GM21717 (cell line): ENCODE measurements at regions not wholly inside any gene's neighbourhood (a gene's known extent, or its start where the extent isn't known, plus 50 kb on each side); places are given as distances from the start of the nearest gene placed in this dataset.
A peak's percentile ranks its signal among the peaks of the same experiment; 100 is the strongest.

Experiments used
- ATAC-seq: cut with Tn5 transposase; IDR thresholded peaks from one replicate; pipeline ENCODE4 v1.9.1; 2021; ENCODE audit warnings: mild to moderate bottlenecking, moderate library complexity; ENCODE audit not compliant: unreplicated experiment

DNA sequence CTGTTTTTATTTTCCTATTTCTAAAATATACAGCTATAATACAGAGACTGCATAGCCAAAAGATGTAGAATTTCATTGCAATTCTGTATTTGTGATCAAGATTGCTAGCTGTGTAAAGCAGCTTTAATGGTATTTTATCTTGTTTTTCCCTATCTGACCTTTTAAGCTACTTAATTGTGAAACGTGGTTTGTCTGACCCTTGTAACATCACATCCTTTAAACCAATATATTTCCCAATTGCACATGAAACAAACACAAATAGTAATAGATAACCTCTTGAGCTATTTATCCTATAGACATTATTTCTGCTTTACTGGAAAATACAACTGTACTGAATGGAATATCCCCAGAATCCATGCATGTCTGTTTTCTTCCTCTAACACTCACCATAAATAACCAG is 112.2 kb upstream of the PLPPR4 start:
- ATAC-seq, result no peak

DNA sequence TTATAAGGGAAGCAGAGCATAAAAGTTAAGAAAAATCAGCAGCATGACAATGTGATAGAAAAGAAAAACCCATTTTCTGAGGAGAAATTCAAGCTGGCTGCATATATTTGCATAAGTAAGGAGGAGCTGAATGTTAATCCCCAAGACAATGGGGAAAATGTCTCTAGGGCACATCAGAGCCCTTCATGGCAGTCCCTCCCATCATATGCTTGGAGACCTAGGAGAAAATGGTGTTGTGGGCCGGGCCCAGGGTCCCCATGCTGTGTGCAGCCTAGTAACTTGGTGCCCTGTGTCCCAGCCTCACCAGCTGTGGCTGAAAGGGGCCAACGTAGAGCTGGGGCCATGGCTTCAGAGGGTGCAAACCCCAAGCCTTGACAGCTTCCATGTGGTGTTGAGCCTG is 100.6 kb upstream of the PLPPR4 start:
- no peak for ATAC-seq

DNA sequence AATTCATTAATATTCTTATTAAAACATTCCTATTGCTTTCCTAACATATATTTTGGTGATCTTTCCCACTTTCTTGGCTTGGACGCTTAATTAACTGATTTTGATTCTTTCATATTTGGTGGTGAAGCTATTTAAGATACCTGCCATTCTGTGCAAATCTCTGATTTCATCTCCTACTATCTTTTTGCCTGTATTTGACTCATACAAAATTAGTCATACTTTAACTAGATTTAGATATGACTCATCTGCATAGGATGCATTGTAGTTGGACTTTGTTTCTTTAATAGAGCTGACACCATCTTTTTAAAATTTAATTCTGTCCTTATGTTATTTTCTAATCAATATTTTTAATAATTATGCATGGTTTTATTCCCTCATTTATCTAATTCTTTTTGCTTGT is 93.8 kb upstream of the PLPPR4 start:
- no peak for ATAC-seq

DNA sequence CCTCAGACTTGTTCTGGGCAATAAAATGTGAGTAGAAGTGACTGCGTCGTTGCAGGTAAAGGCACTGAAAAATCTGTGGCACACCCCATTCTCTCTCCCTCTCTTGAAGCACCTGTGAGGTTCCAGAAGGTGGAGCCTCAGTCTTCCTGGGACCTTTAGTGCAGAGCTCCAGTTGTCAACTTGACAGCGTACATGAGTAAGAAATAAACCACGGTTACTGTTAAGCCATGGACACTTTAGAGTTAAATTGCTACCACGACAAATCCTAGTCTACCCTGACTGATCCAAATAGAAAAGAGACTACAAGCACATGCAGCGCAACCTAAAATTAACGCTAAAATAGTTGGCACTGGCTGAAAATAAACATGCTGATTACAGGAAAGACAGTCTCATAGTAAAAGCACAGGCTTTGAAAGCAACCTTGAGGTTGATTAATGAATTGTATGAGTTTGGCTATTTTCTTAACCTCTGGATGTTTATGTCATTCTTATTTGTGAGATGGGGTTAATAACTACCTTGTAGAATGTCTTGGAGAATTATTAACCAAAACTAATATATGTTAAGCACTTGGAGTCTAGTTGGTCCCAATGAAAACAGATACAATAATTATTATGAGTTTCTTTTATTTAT is 93.0 kb upstream of the PLPPR4 start:
- no peak for ATAC-seq

- ATAC-seq, result no peak
Observed at GRCh38 chr1:99173282-99173681, 91.0 kb upstream of the PLPPR4 start.

- no peak for ATAC-seq
Observed at GRCh38 chr1:99173900-99174299, 90.4 kb upstream of the PLPPR4 start.

DNA sequence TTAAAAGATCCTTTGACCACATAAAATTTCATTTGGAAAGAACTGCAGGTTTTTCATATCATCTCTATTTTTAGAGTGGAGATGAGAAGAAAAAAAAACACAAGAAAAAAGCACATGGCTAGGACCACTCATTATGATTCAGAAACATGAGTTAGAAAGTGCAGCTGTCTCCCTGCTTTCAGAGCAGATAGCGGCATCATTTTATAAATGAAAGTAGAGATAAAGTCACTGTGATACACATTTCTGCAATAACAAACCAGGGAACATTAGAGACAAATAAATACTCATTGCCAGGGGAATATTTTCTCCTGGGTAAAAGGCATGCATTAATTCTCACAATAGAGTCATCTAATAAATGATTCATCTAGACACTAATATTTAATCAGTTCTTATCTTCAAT is 87.5 kb upstream of the PLPPR4 start:
- ATAC-seq, result no peak

- no peak for ATAC-seq
Observed at GRCh38 chr1:99177465-99177864, 86.8 kb upstream of the PLPPR4 start.

GRCh38 chr1:99180343-99180808 is 83.9 kb upstream of the PLPPR4 start:
- peak; percentile 97 for ATAC-seq

- ATAC-seq, result no peak
Observed at GRCh38 chr1:99180915-99181314, 83.4 kb upstream of the PLPPR4 start.

DNA sequence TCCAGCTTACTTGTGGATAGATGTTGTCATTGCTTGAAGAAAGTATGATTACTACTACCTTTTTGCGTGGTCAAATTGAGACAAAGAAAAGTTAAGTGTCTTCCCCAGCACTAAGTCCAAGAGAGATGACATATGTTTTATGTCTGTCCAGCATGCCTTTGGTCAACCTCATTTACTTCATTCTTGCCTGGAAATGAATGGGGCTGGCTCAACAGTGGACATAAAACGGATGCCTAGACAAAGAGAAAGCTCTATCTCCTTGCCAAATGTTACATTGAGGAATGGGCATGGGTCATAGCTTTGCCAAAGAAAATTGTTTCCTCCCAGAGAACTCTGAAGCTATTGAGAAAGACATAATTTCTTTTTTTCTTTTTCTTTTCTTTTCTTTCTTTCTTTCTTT is 82.4 kb upstream of the PLPPR4 start:
- no peak for ATAC-seq

DNA sequence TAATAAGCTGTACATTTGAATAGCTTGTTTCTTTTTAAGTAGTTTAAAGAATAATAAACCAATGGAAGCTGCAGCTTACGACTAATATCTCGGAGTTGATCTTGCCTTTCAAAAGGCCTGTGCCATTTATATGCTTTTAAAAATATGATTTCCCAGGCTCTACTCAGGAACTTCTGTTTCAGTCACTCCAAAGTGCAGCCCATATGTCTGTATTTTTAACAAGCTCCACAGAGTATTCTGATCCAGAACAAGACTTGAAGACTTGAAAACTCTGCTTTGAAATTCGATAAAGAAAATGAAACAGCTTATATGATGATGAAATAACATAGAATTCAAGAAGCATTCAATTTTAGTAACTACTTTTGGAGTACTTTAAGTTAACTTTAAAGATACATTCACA is 79.1 kb upstream of the PLPPR4 start:
- ATAC-seq, result no peak

DNA sequence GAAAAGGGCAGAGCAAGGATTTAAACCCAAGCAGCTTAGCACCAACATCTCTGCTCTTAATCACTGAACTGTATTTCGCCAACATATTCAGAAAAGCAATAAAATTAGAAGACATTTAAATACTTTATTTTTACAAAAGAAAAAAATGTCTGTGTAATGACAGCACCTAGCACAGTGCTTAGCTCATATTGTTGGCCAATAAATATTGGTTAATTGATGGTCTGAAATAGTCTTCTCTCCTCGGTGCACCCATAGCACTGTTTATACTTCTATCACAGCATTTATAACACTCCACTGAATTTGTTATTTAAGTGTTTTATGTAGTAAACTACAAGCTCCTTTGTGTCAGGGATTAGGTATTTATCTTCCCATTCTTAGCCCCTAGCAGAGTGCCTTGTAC is 70.9 kb upstream of the PLPPR4 start:
- ATAC-seq, result no peak

GRCh38 chr1:99198393-99198792 is 65.9 kb upstream of the PLPPR4 start:
- no peak for ATAC-seq

- no peak for ATAC-seq
Observed at GRCh38 chr1:99207216-99207615, 57.1 kb upstream of the PLPPR4 start.
